MCF 10A (cell line): ENCODE measurements at regions not wholly inside any gene's neighbourhood (a gene's known extent, or its start where the extent isn't known, plus 50 kb on each side); places are given as distances from the start of the nearest gene placed in this dataset.

ENCODE experiments used
- BruUV-seq: library from RNA; stranded (reverse); fragments of 400-500 nt; replicated peaks from 2 replicates; lab custom pipeline; 2021; lab: Mats Ljungman, UMichigan
- CTCF ChIA-PET: fragments of 300-600 bp; sonication (Branson Sonifier 250); formaldehyde crosslinking; extraction: SDS; loops from one replicate; lab custom pipeline; 2021; ENCODE audit warnings: antibody characterized with exemption, inconsistent platforms; lab: Yijun Ruan, JAX
- POLR2A ChIA-PET: fragments of 300-600, 350-650 bp; sonication (Branson Sonifier 250); formaldehyde crosslinking; extraction: SDS; loops from one replicate; lab custom pipeline; 2020; ENCODE audit warnings: antibody characterized with exemption, inconsistent platforms; lab: Yijun Ruan, JAX
- DNase-seq: peaks from one replicate; pipeline ENCODE4 v3.0.0-alpha.2; 2018; ENCODE audit not compliant: unreplicated experiment
- H3K27ac Mint-ChIP-seq: one replicate; pipeline ENCODE4 v1.8.0; 2022; ENCODE audit warnings: mild to moderate bottlenecking, low read depth, mixed read lengths; ENCODE audit not compliant: unreplicated experiment
- H3K27me3 Mint-ChIP-seq: one replicate; pipeline ENCODE4 v1.8.0; 2022; ENCODE audit warnings: mixed read lengths; ENCODE audit not compliant: insufficient read depth, unreplicated experiment
- H3K36me3 Mint-ChIP-seq: one replicate; pipeline ENCODE4 v1.8.0; 2022; ENCODE audit warnings: mild to moderate bottlenecking, moderate library complexity, mixed read lengths; ENCODE audit not compliant: insufficient read depth, unreplicated experiment
- H3K4me1 Mint-ChIP-seq: one replicate; pipeline ENCODE4 v1.8.0; 2022; ENCODE audit warnings: mixed read lengths; ENCODE audit not compliant: insufficient read depth, unreplicated experiment
- H3K4me3 Mint-ChIP-seq: one replicate; pipeline ENCODE4 v1.8.0; 2022; ENCODE audit warnings: mild to moderate bottlenecking, moderate library complexity, mixed read lengths; ENCODE audit not compliant: unreplicated experiment
- H3K9me3 Mint-ChIP-seq: one replicate; pipeline ENCODE4 v1.8.0; 2022; ENCODE audit warnings: mixed read lengths; ENCODE audit not compliant: unreplicated experiment
- CTCF ChIP-seq: fragments of 200-600 bp; IDR thresholded peaks from one replicate; pipeline ENCODE4 v1.8.0; 2022; ENCODE audit warnings: antibody characterized with exemption, mild to moderate bottlenecking; ENCODE audit not compliant: unreplicated experiment
- intact Hi-C: fragments of 100-400 bp; cut with micrococcal nuclease; formaldehyde crosslinking; loops from 2 replicates; pipeline ENCODE4 v1.14.1; 2022

- no peaks in the 10 kb centered on the region for H3K9me3 Mint-ChIP-seq
- H3K4me1 Mint-ChIP-seq, result peaks cover 11% of the 10 kb centered on the region
- no TSS peak for BruUV-seq
- H3K4me3 Mint-ChIP-seq, result no peak overlapping the region
- TF ChIP-seq CTCF, result no peak
- no peak overlapping the region for H3K27ac Mint-ChIP-seq
- ChIA-PET CTCF (interaction anchor here (0.8 kb wide), 1 partner anchor 134 kb away, joined by 3 read pairs; no protein-coding TSS in a partner anchor), POLR2A (no interaction called here)
- H3K27me3 Mint-ChIP-seq, result peaks cover 24% of the 10 kb centered on the region
- no peak for DNase-seq
- intact Hi-C loops, result no loop called here
- no peaks in the 10 kb centered on the region for H3K36me3 Mint-ChIP-seq
Observed at GRCh38 chr12:132427999-132428935, 61.7 kb upstream of the FBRSL1 start.

- Mint-ChIP-seq H3K27ac (no peak overlapping the region), H3K4me3 (no peak overlapping the region), H3K4me1 (peaks cover 15% of the 10 kb centered on the region), H3K27me3 (peaks cover 34% of the 10 kb centered on the region), H3K9me3 (no peaks in the 10 kb centered on the region), H3K36me3 (no peaks in the 10 kb centered on the region)
- intact Hi-C loops, result no loop called here
- TF ChIP-seq CTCF, result no peak
- BruUV-seq, result no TSS peak
- CTCF ChIA-PET, result interaction anchor here (0.7 kb wide), 1 partner anchor 213 kb away, joined by 4 read pairs; no protein-coding TSS in a partner anchor
- DNase-seq, result no peak
- POLR2A ChIA-PET, result no interaction called here
Observed at GRCh38 chr12:132427174-132427768, 62.7 kb upstream of the FBRSL1 start.

GRCh38 chr12:132426349-132427173 is 63.4 kb upstream of the FBRSL1 start:
- CTCF ChIA-PET, result interaction anchor here (0.7 to 3.4 kb wide), 2 partner anchors 11 to 212 kb away, joined by 4 to 14 read pairs; no protein-coding TSS in a partner anchor
- peaks cover 41% of the 10 kb centered on the region for H3K27me3 Mint-ChIP-seq
- POLR2A ChIA-PET, result no interaction called here
- no peak overlapping the region for H3K27ac Mint-ChIP-seq
- BruUV-seq, result no TSS peak
- H3K9me3 Mint-ChIP-seq, result no peaks in the 10 kb centered on the region
- H3K36me3 Mint-ChIP-seq, result no peaks in the 10 kb centered on the region
- H3K4me3 Mint-ChIP-seq, result no peak overlapping the region
- intact Hi-C loops, result no loop called here
- peaks cover 15% of the 10 kb centered on the region for H3K4me1 Mint-ChIP-seq
- no peak for DNase-seq
- no peak for TF ChIP-seq CTCF
